ENCODE measurements at regions not wholly inside any gene's neighbourhood (a gene's known extent, or its start where the extent isn't known, plus 50 kb on each side); places are given as distances from the start of the nearest gene placed in this dataset.

DNA sequence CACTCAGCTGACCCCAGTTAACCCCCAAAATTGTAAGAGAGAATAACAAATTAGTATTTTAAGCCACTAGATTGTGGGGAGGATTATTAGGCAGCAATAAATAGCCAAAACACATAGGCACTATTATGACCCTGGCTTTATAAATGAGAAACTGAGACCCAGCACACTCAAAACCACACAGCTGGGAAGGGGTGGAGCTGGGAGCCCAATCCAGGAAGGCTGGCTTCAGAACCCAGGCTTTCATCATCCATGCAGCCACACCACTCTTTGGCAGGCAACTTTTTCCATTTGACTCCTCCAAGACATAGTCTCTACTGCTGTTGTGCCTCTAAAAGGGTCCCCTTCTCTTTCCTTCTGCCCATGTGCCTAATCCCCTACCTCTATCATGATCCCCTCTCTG lies 253.8 kb downstream of the DHX15 start (continued):
- TF ChIP-seq RXRA (IDR thresholded peaks at IDR 0.05) (no peak), GABPA (IDR thresholded peaks at IDR 0.05 in 1 of 2, conservative IDR thresholded peaks at IDR 0.05 in 1 of 2) (no peak)
- TF ChIP-seq, protein P1, sequence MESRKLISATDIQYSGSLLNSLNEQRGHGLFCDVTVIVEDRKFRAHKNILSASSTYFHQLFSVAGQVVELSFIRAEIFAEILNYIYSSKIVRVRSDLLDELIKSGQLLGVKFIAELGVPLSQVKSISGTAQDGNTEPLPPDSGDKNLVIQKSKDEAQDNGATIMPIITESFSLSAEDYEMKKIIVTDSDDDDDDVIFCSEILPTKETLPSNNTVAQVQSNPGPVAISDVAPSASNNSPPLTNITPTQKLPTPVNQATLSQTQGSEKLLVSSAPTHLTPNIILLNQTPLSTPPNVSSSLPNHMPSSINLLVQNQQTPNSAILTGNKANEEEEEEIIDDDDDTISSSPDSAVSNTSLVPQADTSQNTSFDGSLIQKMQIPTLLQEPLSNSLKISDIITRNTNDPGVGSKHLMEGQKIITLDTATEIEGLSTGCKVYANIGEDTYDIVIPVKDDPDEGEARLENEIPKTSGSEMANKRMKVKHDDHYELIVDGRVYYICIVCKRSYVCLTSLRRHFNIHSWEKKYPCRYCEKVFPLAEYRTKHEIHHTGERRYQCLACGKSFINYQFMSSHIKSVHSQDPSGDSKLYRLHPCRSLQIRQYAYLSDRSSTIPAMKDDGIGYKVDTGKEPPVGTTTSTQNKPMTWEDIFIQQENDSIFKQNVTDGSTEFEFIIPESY (IDR thresholded peaks at IDR 0.05), result no peak

DNA sequence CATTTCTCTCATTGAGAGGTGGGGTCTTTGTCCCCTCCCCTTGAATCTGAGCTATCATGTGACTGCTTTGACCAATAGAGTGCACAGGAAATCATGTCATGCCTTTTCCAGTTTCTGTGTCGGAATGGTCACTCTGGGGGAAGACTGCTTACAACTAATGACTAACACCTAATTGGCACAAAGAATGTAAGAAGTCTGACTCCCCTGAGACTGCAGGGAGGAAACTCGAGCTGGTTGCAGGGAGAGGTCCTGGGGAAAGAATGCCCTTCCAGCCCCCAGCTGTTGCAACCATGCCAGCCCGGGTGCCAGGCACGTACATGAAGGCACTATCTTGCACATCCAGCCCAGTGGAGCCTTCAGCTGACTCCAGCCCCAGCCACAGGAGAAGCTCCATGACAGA lies 254.2 kb downstream of the DHX15 start:
- no peak overlapping the region for H3K4me3 ChIP-seq (ENCODE audit: low read depth in 1 of 3, low read length in 3 of 3)
- WGBS, result 73% methylated on average over 4 of the region's 4 CpGs
- no peak for DNase-seq (ENCODE audit: low spot score)
- H3K27me3 ChIP-seq (ENCODE audit: control insufficient read depth in 4 of 4, insufficient read depth in 4 of 4, low read length in 3 of 4), result no peaks in the 10 kb centered on the region
- peaks cover 0 to 5% (median 0%) of the 10 kb centered on the region in 4 donors for H3K4me1 ChIP-seq (ENCODE audit: control insufficient read depth in 4 of 4, insufficient read depth in 4 of 4, low read length in 3 of 4)
- TF ChIP-seq SP1 (IDR thresholded peaks at IDR 0.05), result no peak
- TF ChIP-seq EGR1 (IDR thresholded peaks at IDR 0.05; ENCODE audit: low read depth in 2 of 2), result no peak
- TF ChIP-seq, protein P2, sequence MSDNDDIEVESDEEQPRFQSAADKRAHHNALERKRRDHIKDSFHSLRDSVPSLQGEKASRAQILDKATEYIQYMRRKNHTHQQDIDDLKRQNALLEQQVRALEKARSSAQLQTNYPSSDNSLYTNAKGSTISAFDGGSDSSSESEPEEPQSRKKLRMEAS (IDR thresholded peaks at IDR 0.05), result no peak
- TF ChIP-seq, protein P1 (IDR thresholded peaks at IDR 0.05), result no peak
- no peak for TF ChIP-seq RAD21 (IDR thresholded peaks at IDR 0.05)
- no peak for TF ChIP-seq HNF4A (conservative IDR thresholded peaks at IDR 0.05)
- TF ChIP-seq FOXA2 (IDR thresholded peaks at IDR 0.05), result no peak
- H3K27ac ChIP-seq (ENCODE audit: low read depth in 1 of 2, low read length in 2 of 2), result no peak overlapping the region
- H3K9me3 ChIP-seq (ENCODE audit: control insufficient read depth in 4 of 4, low read length in 3 of 4), result no peaks in the 10 kb centered on the region
- H3K9ac ChIP-seq (ENCODE audit: low read depth in 1 of 2, low read length in 2 of 2), result no peak overlapping the region
- no peaks in the 10 kb centered on the region for H3K36me3 ChIP-seq (ENCODE audit: control insufficient read depth in 4 of 4, insufficient read depth in 3 of 4, low read depth in 1 of 4, low read length in 3 of 4)

DNA sequence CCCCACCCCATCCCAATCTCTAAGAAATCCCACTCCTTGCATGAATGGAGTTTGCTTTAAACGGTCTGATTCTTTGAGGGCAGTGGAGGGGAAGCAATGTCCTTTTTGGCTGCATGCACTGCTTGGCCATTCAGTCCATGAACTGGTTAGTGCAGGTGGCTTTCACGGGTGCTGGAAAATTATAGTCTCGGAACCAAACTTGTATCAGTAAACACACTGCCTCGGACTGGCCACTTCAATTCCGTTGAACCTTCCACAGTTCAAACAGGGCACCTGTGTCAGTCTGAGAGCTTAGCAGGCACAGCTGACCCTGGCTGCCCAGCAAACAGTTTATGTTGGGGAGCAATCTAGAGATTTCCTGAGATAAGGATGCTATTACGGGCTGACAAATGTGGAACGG lies 255.6 kb downstream of the DHX15 start:
- no peak overlapping the region for H3K9ac ChIP-seq (ENCODE audit: low read depth in 1 of 2, low read length in 2 of 2)
- 60% methylated on average over 7 of the region's 7 CpGs for WGBS
- no peak overlapping the region for H3K27ac ChIP-seq (ENCODE audit: low read depth in 1 of 2, low read length in 2 of 2)
- TF ChIP-seq FOXA2 (IDR thresholded peaks at IDR 0.05), result no peak
- TF ChIP-seq, protein P2 (IDR thresholded peaks at IDR 0.05), result no peak
- TF ChIP-seq RAD21 (IDR thresholded peaks at IDR 0.05), result no peak
- TF ChIP-seq, protein P1 (IDR thresholded peaks at IDR 0.05), result no peak
- no peak for TF ChIP-seq RXRA (IDR thresholded peaks at IDR 0.05)
- no peak for TF ChIP-seq YY1 (IDR thresholded peaks at IDR 0.05)
- no peak for TF ChIP-seq GABPA (IDR thresholded peaks at IDR 0.05 in 1 of 2, conservative IDR thresholded peaks at IDR 0.05 in 1 of 2)
- no peaks in the 10 kb centered on the region for H3K27me3 ChIP-seq (ENCODE audit: control insufficient read depth in 4 of 4, insufficient read depth in 4 of 4, low read length in 3 of 4)
- no peaks in the 10 kb centered on the region for H3K36me3 ChIP-seq (ENCODE audit: control insufficient read depth in 4 of 4, insufficient read depth in 3 of 4, low read depth in 1 of 4, low read length in 3 of 4)
- H3K4me3 ChIP-seq (ENCODE audit: low read depth in 1 of 3, low read length in 3 of 3), result no peak overlapping the region
- no peaks in the 10 kb centered on the region for H3K4me1 ChIP-seq (ENCODE audit: control insufficient read depth in 4 of 4, insufficient read depth in 4 of 4, low read length in 3 of 4)
- no peak for DNase-seq (ENCODE audit: low spot score)
- H3K9me3 ChIP-seq (ENCODE audit: control insufficient read depth in 4 of 4, low read length in 3 of 4), result no peaks in the 10 kb centered on the region
